SU-DHL-6 (cell line): ENCODE measurements at regions not wholly inside any gene's neighbourhood (a gene's known extent, or its start where the extent isn't known, plus 50 kb on each side); places are given as distances from the start of the nearest gene placed in this dataset.

Source experiments
- H2AFZ ChIP-seq: fragments of 200-600 bp; sonication (generic); 2 replicates; pipeline ENCODE4 v1.6.1; 2014; ENCODE audit warnings: low read depth, mild to moderate bottlenecking, moderate library complexity, mixed read lengths, antibody characterized with exemption, low read length; ENCODE audit not compliant: severe bottlenecking
- H3F3A ChIP-seq: fragments of 200-600 bp; shearing (Covaris generic); 2 replicates; pipeline ENCODE4 v1.6.0; 2016; ENCODE audit warnings: antibody characterized with exemption, mild to moderate bottlenecking; ENCODE audit not compliant: insufficient read depth
- H3K27ac ChIP-seq: fragments of 200-600 bp; sonication (generic); 2 replicates; pipeline ENCODE4 v1.5.1; 2016; ENCODE audit warnings: low read depth, mild to moderate bottlenecking, low read length, moderate library complexity, mixed read lengths
- H3K27me3 ChIP-seq: fragments of 200-600 bp; sonication (generic), shearing (Covaris generic); 2 replicates; pipeline ENCODE4 v1.6.0; 2014; ENCODE audit warnings: mild to moderate bottlenecking, low read length
- H3K36me3 ChIP-seq: fragments of 200-600 bp; sonication (generic); 2 replicates; pipeline ENCODE4 v1.6.1; 2014; ENCODE audit warnings: mild to moderate bottlenecking, low read length, mixed read lengths
- H3K4me2 ChIP-seq: fragments of 300-600, 200-600 bp; shearing (Covaris generic), sonication (generic); 2 replicates; pipeline ENCODE4 v1.6.0; 2014; ENCODE audit warnings: low read length, low read depth, mild to moderate bottlenecking; ENCODE audit not compliant: poor library complexity, severe bottlenecking
- H3K4me3 ChIP-seq: fragments of 200-600 bp; sonication (generic); 2 replicates; pipeline ENCODE4 v1.5.1; 2014; ENCODE audit warnings: antibody characterized with exemption, low read length, mild to moderate bottlenecking, mixed read lengths; ENCODE audit not compliant: insufficient read depth, poor library complexity, severe bottlenecking
- H3K79me2 ChIP-seq: fragments of 200-600 bp; sonication (generic); 2 replicates; pipeline ENCODE4 v1.6.1; 2014; ENCODE audit warnings: mild to moderate bottlenecking, low read length, moderate library complexity; ENCODE audit not compliant: insufficient read depth
- H3K9ac ChIP-seq: fragments of 200-600 bp; sonication (generic); 2 replicates; pipeline ENCODE4 v1.7.0; 2014; ENCODE audit warnings: mild to moderate bottlenecking, low read length
- H3K9me2 ChIP-seq: fragments of 200-600 bp; sonication (generic); replicated peaks from 2 replicates; pipeline ENCODE4 v1.6.1; 2014; ENCODE audit warnings: low read length; ENCODE audit not compliant: insufficient read depth
- H3K9me3 ChIP-seq: fragments of 200-600 bp; sonication (generic); 2 replicates; pipeline ENCODE4 v1.6.1; 2014; ENCODE audit warnings: low read length, mixed read lengths; ENCODE audit not compliant: insufficient read depth
- H4K20me1 ChIP-seq: fragments of 200-600 bp; sonication (generic); 2 replicates; pipeline ENCODE4 v1.6.1; 2014; ENCODE audit warnings: low read depth, mild to moderate bottlenecking, antibody characterized with exemption, low read length, moderate library complexity, mixed read lengths
- EZH2phosphoT487 ChIP-seq: fragments of 200-600 bp; sonication (generic), shearing (Covaris generic); conservative IDR thresholded peaks from 2 replicates; pipeline ENCODE4 v1.6.1; 2018; ENCODE audit warnings: mild to moderate bottlenecking, antibody characterized with exemption, low read length, moderate library complexity, mixed read lengths
- TF ChIP-seq, protein P1 (sequence below): fragments of 200-600 bp; sonication (generic); IDR thresholded peaks from one replicate; pipeline ENCODE4 v1.5.1; 2017; ENCODE audit warnings: antibody characterized with exemption, mild to moderate bottlenecking, low read length, moderate library complexity; ENCODE audit not compliant: insufficient read depth, poor library complexity, severe bottlenecking

DNA sequence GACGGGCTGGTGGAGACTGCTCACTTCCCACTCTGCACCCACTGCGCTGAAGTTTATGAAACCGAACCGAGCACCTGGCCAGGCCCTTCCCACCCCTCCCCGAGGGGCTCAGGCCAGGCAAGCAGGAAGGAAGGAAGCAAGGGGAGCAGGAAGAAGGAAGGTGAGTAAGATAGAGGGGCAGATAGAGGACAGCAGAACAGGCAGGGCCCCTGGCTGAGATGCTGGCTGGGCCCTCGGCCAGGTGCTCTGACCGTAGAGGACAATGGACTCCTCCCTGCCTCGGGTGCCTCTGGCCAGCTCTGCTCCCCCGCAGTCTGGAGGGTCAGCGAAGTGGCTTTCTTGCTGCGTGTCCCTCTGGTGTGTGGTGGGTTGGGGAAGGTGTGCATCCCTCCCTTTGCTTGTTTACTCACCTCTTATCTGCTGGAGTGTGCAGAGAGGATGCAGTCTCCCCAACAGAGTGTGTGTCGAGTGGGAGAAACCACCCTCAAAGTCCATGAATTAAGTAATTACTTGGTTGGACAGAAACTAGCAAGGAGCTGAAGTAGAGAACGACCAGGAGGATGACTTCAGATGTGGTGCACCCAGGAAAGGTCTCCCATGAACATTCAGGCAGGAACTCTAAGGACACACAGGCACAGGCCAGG is 82.8 kb upstream of the PPP2R2D start:
- no peak overlapping the region for H3K27ac ChIP-seq

DNA sequence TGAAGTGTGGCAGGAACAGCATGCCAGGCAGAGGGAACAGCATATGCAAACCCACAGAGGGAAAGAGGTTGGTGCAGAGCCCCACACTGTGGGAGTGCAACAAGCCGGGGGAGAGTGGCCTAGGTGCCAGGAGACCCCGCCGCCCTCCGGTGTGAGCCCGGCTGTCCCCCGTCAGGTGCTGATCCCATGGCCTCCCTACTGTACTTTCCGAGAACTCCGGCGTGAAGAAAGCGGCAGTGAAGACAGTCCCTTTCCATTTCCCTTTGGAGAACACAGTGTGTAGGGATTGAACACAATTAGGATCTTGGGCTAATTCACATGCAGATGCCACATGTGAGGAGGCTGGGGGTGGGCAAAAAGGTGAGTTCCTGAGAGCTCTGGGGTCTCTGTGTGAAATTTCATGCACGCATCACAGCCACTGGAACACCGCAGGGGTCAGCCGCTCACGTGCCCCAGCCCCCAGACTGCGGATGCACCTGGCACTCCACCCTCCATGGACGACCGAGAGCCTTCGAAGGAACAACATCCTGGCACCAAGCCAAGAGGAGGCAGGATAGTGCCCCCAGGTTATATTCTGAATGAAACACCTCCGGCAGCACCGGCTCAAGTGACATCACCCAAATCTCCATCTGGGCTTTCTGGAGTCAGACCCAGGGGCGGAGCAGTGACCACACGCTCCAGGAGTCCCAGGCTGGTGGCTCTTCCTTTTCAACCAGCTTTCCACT is 82.1 kb upstream of the PPP2R2D start:
- Histone ChIP-seq H3K79me2 (no peaks in the 10 kb centered on the region), H3F3A (no peaks in the 10 kb centered on the region), H3K27ac (no peak overlapping the region), H4K20me1 (no peaks in the 10 kb centered on the region), H3K36me3 (no peaks in the 10 kb centered on the region), H3K4me3 (no peak overlapping the region), H3K9me2 (no peaks in the 10 kb centered on the region), H2AFZ (no peak overlapping the region), H3K9ac (no peak overlapping the region), H3K4me2 (no peak overlapping the region), H3K9me3 (no peaks in the 10 kb centered on the region), H3K27me3 (no peaks in the 10 kb centered on the region)
- no peak for TF ChIP-seq EZH2phosphoT487
- TF ChIP-seq, protein P1, sequence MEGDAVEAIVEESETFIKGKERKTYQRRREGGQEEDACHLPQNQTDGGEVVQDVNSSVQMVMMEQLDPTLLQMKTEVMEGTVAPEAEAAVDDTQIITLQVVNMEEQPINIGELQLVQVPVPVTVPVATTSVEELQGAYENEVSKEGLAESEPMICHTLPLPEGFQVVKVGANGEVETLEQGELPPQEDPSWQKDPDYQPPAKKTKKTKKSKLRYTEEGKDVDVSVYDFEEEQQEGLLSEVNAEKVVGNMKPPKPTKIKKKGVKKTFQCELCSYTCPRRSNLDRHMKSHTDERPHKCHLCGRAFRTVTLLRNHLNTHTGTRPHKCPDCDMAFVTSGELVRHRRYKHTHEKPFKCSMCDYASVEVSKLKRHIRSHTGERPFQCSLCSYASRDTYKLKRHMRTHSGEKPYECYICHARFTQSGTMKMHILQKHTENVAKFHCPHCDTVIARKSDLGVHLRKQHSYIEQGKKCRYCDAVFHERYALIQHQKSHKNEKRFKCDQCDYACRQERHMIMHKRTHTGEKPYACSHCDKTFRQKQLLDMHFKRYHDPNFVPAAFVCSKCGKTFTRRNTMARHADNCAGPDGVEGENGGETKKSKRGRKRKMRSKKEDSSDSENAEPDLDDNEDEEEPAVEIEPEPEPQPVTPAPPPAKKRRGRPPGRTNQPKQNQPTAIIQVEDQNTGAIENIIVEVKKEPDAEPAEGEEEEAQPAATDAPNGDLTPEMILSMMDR, result no peak

More for the DNA sequence above, 82.8 kb upstream of the PPP2R2D start:
- no peaks in the 10 kb centered on the region for H3K79me2 ChIP-seq
- H2AFZ ChIP-seq, result no peak overlapping the region
- H3K4me3 ChIP-seq, result no peak overlapping the region
- H3K4me2 ChIP-seq, result no peak overlapping the region
- H3F3A ChIP-seq, result no peaks in the 10 kb centered on the region
- H4K20me1 ChIP-seq, result no peaks in the 10 kb centered on the region
- no peaks in the 10 kb centered on the region for H3K27me3 ChIP-seq
- H3K9me3 ChIP-seq, result no peaks in the 10 kb centered on the region
- no peaks in the 10 kb centered on the region for H3K9me2 ChIP-seq
- TF ChIP-seq, protein P1, result no peak
- TF ChIP-seq EZH2phosphoT487, result no peak
- H3K36me3 ChIP-seq, result no peaks in the 10 kb centered on the region
- no peak overlapping the region for H3K9ac ChIP-seq

DNA sequence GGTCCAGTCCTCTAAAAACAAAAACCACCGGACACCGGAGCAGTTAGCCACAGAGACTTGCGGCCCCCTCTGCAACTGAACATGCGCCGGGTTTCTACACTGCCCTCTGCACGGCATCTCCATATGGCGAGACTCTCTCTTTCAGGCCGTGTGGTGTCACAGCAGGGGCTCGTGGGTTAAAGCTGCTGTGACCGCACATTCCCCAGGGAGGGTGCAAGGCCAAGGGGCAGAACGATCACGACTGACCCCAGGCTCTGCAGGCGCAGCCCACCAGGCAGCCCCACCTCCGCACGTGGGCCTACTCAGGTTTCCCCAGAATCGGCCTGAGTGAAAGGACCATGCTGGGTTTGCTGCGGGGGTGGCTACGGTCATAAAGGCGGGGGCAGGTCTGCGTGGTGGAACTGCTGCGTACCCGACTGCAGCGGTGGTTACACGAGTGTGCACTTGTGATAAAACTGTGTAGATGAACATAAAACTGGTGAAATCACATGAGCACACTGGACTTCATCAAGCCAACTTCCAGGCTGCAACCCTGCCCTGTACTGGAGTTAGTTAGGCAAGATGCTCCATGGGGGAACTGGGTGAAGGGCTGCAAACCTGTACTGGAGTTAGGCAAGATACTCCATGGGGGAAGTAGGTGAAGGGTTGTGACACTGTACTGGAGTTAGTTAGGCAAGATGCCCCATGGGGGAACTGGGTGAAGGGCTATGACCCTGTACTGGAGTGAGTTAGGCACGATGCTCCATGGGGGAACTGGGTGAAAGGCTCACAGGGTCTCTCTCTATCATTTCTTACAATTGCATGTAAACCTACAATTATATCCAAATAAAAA is 81.4 kb upstream of the PPP2R2D start:
- Histone ChIP-seq H3K9ac (no peak overlapping the region), H3K9me3 (no peaks in the 10 kb centered on the region), H3K4me3 (no peak overlapping the region), H3F3A (no peaks in the 10 kb centered on the region), H3K9me2 (no peaks in the 10 kb centered on the region), H4K20me1 (no peaks in the 10 kb centered on the region), H3K4me2 (no peak overlapping the region), H3K79me2 (no peaks in the 10 kb centered on the region), H3K36me3 (no peaks in the 10 kb centered on the region), H3K27ac (no peak overlapping the region), H2AFZ (no peak overlapping the region), H3K27me3 (no peaks in the 10 kb centered on the region)
- TF ChIP-seq, protein P1, result no peak
- no peak for TF ChIP-seq EZH2phosphoT487
